GM19035 (cell line): ENCODE measurements at regions not wholly inside any gene's neighbourhood (a gene's known extent, or its start where the extent isn't known, plus 50 kb on each side); places are given as distances from the start of the nearest gene placed in this dataset.
"Not testable (repeated sequence)": the region's sequence is repeated elsewhere in the genome, so short reads cannot be mapped to it uniquely, and the experiment has no call there.

Source experiments
- ATAC-seq: cut with Tn5 transposase; IDR thresholded peaks from one replicate; pipeline ENCODE4 v1.9.1; 2021; ENCODE audit not compliant: unreplicated experiment

GRCh38 chr6:8651998-8652397 lies 216.7 kb upstream of the SLC35B3 start:
- no peak for ATAC-seq

GRCh38 chr6:8645212-8645611 lies 209.9 kb upstream of the SLC35B3 start:
- ATAC-seq: no peak

GRCh38 chr6:8644306-8644705 lies 209.0 kb upstream of the SLC35B3 start:
- no peak for ATAC-seq

GRCh38 chr6:8642854-8643253 lies 207.5 kb upstream of the SLC35B3 start:
- ATAC-seq: no peak

GRCh38 chr6:8642131-8642530 lies 206.8 kb upstream of the SLC35B3 start:
- no peak for ATAC-seq

- ATAC-seq: no peak
Measured at GRCh38 chr6:8639928-8640649, 204.7 kb upstream of the SLC35B3 start.

- ATAC-seq: no peak
Measured at GRCh38 chr6:8637896-8638597, 202.7 kb upstream of the SLC35B3 start.

- ATAC-seq: no peak
Measured at GRCh38 chr6:8633762-8634161, 198.4 kb upstream of the SLC35B3 start.

GRCh38 chr6:8628736-8629135 lies 193.4 kb upstream of the SLC35B3 start:
- no peak for ATAC-seq

- ATAC-seq: no peak
Measured at GRCh38 chr6:8628063-8628462, 192.7 kb upstream of the SLC35B3 start.

- ATAC-seq: peak; percentile 73
Measured at GRCh38 chr6:8627085-8627861, 191.9 kb upstream of the SLC35B3 start.

- ATAC-seq: no peak
Measured at GRCh38 chr6:8624665-8625064, 189.3 kb upstream of the SLC35B3 start.

- ATAC-seq: no peak
Measured at GRCh38 chr6:8623441-8623840, 188.1 kb upstream of the SLC35B3 start.

GRCh38 chr6:8619853-8620252 lies 184.5 kb upstream of the SLC35B3 start:
- ATAC-seq: no peak

- ATAC-seq: not testable (repeated sequence)
Measured at GRCh38 chr6:8619408-8619807, 184.1 kb upstream of the SLC35B3 start.

GRCh38 chr6:8608737-8609136 lies 173.4 kb upstream of the SLC35B3 start:
- no peak for ATAC-seq

- no peak for ATAC-seq
Measured at GRCh38 chr6:8589941-8590729, 154.8 kb upstream of the SLC35B3 start.

- ATAC-seq: no peak
Measured at GRCh38 chr6:8588176-8588575, 152.8 kb upstream of the SLC35B3 start.

- ATAC-seq: no peak
Measured at GRCh38 chr6:8583291-8583690, 147.9 kb upstream of the SLC35B3 start.

GRCh38 chr6:8579372-8579771 lies 144.0 kb upstream of the SLC35B3 start:
- ATAC-seq: no peak

GRCh38 chr6:8578006-8578405 lies 142.7 kb upstream of the SLC35B3 start:
- ATAC-seq: no peak
